ENCODE measurements at regions not wholly inside any gene's neighbourhood (a gene's known extent, or its start where the extent isn't known, plus 50 kb on each side); places are given as distances from the start of the nearest gene placed in this dataset.

GRCh38 chr4:182085051-182085480 lies 158.1 kb upstream of the TENM3 start:
- TF ChIP-seq GATA1 (IDR thresholded peaks at IDR 0.05; ENCODE audit: low read depth, low read length) (no peak), POLR2A (IDR thresholded peaks at IDR 0.05; ENCODE audit: low read length) (no peak)
- no peak for DNase-seq

- TF ChIP-seq POLR2A (IDR thresholded peaks at IDR 0.05; ENCODE audit: low read length) (no peak), GATA1 (IDR thresholded peaks at IDR 0.05; ENCODE audit: low read depth, low read length) (no peak)
- DNase-seq, result peak in 1 of 2 experiments; percentile 1
These were observed 153.9 kb upstream of the TENM3 start for GRCh38 chr4:182089326-182089725.

DNA sequence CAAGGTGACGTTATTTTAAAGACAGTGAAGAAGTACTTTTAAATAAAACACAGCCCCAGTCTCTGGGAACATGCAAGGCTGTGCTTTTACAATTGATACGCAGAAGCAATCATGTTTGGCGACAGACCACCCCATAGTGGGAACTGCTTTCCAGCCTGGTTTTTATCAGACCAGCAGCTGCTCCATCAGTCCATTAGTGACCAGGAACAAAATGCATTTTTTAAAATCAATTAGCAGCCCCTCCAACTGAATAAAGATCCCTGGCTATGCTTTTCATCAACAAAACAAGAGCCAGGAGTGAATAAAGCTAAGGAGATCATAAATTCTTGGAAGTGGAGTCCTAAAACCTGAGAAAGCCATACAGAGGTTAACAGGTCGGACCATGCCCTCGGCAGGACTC lies 153.0 kb upstream of the TENM3 start:
- TF ChIP-seq GATA1 (IDR thresholded peaks at IDR 0.05; ENCODE audit: low read depth, low read length), result no peak
- TF ChIP-seq POLR2A (IDR thresholded peaks at IDR 0.05; ENCODE audit: low read length), result no peak
- DNase-seq, result no peak

DNA sequence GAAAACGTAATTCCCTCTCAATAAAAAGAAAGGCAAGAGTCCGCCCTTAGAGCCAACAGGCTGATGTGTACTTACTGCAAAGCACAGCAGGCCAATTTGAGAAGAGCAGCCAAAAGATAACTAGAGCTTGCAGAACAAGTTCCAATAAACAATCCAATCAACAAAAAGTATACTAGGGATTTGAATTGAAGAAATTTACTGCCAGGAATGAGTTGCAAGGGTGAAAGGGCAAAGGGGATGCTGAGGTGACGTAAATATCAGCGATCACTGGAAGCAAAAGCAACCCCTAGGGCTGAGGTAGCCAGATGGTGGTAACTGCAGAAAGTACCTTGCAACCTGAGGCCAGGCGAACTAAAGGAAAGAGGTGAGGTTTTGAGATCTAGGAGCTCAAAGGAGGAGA lies 152.1 kb upstream of the TENM3 start:
- DNase-seq, result no peak
- no peak for TF ChIP-seq GATA1 (IDR thresholded peaks at IDR 0.05; ENCODE audit: low read depth, low read length)
- TF ChIP-seq POLR2A (IDR thresholded peaks at IDR 0.05; ENCODE audit: low read length), result no peak

- no peak for DNase-seq
- no peak for TF ChIP-seq GATA1 (IDR thresholded peaks at IDR 0.05; ENCODE audit: low read depth, low read length)
These were observed 149.8 kb upstream of the TENM3 start for GRCh38 chr4:182093431-182093831.

- no peak for DNase-seq
- TF ChIP-seq POLR2A (IDR thresholded peaks at IDR 0.05; ENCODE audit: low read length) (no peak), GATA1 (IDR thresholded peaks at IDR 0.05; ENCODE audit: low read depth, low read length) (no peak)
These were observed 149.3 kb upstream of the TENM3 start for GRCh38 chr4:182093935-182094334.

- no peak for TF ChIP-seq GATA1 (IDR thresholded peaks at IDR 0.05; ENCODE audit: low read depth, low read length)
These were observed 141.6 kb upstream of the TENM3 start for GRCh38 chr4:182101618-182102017.

GRCh38 chr4:182102576-182102975 lies 140.6 kb upstream of the TENM3 start:
- TF ChIP-seq POLR2A (IDR thresholded peaks at IDR 0.05; ENCODE audit: low read length) (no peak), GATA1 (IDR thresholded peaks at IDR 0.05; ENCODE audit: low read depth, low read length) (no peak)
- no peak for DNase-seq

More at GRCh38 chr4:182101618-182102017, 141.6 kb upstream of the TENM3 start:
- no peak for DNase-seq

GRCh38 chr4:182103614-182104319 lies 139.4 kb upstream of the TENM3 start:
- no peak for DNase-seq
- TF ChIP-seq POLR2A (IDR thresholded peaks at IDR 0.05; ENCODE audit: low read length) (no peak), GATA1 (IDR thresholded peaks at IDR 0.05; ENCODE audit: low read depth, low read length) (no peak)

- TF ChIP-seq GATA1 (IDR thresholded peaks at IDR 0.05; ENCODE audit: low read depth, low read length) (no peak), POLR2A (IDR thresholded peaks at IDR 0.05; ENCODE audit: low read length) (no peak)
- DNase-seq, result no peak
These were observed 137.8 kb upstream of the TENM3 start for GRCh38 chr4:182105416-182105815.

DNA sequence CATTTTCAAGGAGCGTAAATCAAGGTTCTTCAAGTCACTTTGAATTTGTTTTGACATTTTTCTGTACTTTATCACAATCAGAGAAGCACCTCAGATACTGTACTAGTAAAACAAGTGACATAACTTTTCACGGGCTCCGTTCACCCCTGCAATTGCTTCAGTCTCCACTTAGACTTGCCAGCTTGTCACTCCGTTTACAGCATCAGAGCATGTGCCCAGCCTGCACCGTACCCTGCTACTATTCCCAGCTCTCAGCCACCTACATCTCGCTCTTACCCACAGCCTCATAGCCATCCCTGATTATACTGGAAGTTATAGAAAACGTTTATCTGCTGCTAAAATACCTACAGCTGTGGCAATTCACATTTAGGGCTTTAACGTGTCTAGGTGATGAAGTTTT lies 135.3 kb upstream of the TENM3 start:
- no peak for TF ChIP-seq GATA1 (IDR thresholded peaks at IDR 0.05; ENCODE audit: low read depth, low read length)
- TF ChIP-seq POLR2A (IDR thresholded peaks at IDR 0.05; ENCODE audit: low read length), result no peak
- DNase-seq, result no peak

DNA sequence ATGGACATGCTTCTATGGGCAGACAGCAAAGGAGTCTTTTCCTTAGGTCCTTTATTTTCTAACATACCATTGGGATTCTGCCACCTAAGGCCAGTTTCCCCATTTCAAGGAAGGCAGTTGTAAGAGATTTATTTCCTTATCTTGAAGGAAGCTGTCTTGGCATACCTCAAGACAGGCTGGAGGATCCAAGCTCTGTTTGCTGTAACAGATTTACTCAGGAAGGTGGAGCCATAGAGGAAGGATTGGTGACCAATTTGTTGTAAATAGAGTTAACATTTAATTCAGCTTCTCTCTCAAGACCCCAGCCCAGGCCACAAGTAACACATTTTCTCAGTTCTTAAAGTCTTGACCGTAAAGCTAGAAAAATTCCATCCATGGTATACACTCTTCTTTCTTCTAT lies 131.6 kb upstream of the TENM3 start:
- no peak for DNase-seq
- TF ChIP-seq GATA1 (IDR thresholded peaks at IDR 0.05; ENCODE audit: low read depth, low read length) (no peak), POLR2A (IDR thresholded peaks at IDR 0.05; ENCODE audit: low read length) (no peak)

GRCh38 chr4:182113779-182114178 lies 129.4 kb upstream of the TENM3 start:
- TF ChIP-seq POLR2A (IDR thresholded peaks at IDR 0.05; ENCODE audit: low read length) (no peak), GATA1 (IDR thresholded peaks at IDR 0.05; ENCODE audit: low read depth, low read length) (no peak)
- no peak for DNase-seq

DNA sequence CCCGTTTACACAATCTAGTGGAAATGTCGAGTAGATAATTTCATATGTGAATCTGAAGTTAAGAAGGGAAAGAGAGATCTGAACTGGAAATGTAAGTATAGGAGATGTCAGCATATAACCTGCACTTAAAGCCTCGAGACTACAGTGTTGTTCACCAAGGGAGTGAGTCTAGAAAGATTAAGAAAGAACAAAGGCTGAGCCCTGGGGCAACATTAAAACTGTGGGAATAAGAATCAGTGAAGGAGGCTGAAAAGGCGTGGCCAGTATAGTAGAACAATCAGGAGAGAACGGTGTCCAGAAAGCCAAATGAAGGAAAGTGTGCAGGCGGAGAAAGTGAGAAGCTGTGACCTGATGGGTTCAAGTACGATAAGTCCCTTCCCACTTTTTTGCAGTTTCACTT lies 118.8 kb upstream of the TENM3 start:
- DNase-seq, result no peak

GRCh38 chr4:182126096-182126495 lies 117.1 kb upstream of the TENM3 start:
- TF ChIP-seq POLR2A (IDR thresholded peaks at IDR 0.05; ENCODE audit: low read length) (no peak), GATA1 (IDR thresholded peaks at IDR 0.05; ENCODE audit: low read depth, low read length) (no peak)
- DNase-seq, result no peak

More for the DNA sequence above, 118.8 kb upstream of the TENM3 start:
- TF ChIP-seq POLR2A (IDR thresholded peaks at IDR 0.05; ENCODE audit: low read length), result no peak
- no peak for TF ChIP-seq GATA1 (IDR thresholded peaks at IDR 0.05; ENCODE audit: low read depth, low read length)

Data from erythroblast (primary cell).